HCT116 (cell line): ENCODE measurements at regions not wholly inside any gene's neighbourhood (a gene's known extent, or its start where the extent isn't known, plus 50 kb on each side); places are given as distances from the start of the nearest gene placed in this dataset.

Experiments used
- ATAC-seq: fragments of 200-7000 bp; cut with Tn5 transposase; 2 replicates; pipeline ENCODE4 v1.9.1; 2020; ENCODE audit warnings: mild to moderate bottlenecking, moderate library complexity
- BruUV-seq: library from RNA; stranded (reverse); fragments of 400-500 nt; replicated peaks from 2 replicates; lab custom pipeline; 2021; lab: Mats Ljungman, UMichigan
- CTCF ChIA-PET: fragments of 300-600 bp; sonication (Branson Sonifier 250); formaldehyde crosslinking; loops from one replicate; lab custom pipeline; 2021; ENCODE audit warnings: antibody characterized with exemption; lab: Charles Lee
- POLR2A ChIA-PET: fragments of 300-600, 350-600 bp; sonication (Branson Sonifier 250); formaldehyde crosslinking; loops from one replicate; lab custom pipeline; 2021; ENCODE audit warnings: antibody characterized with exemption; lab: Charles Lee
- RAD21 ChIA-PET, 2 experiments: fragments of 300-600 bp; sonication (Branson Sonifier 250); formaldehyde crosslinking; loops; one replicate each; lab custom pipeline; 2023; ENCODE audit warnings: low total read pairs in 2 of 2; ENCODE audit not compliant: uncharacterized antibody in 2 of 2, unreplicated experiment in 2 of 2, low non-redundant PET in 1 of 2; lab: Charles Lee
- DNase-seq: peaks from one replicate; pipeline ENCODE4 v3.0.0-alpha.2; 2010; ENCODE audit warnings: low read depth, low spot score
- H2AFZ ChIP-seq: fragments of 200-600 bp; shearing (Covaris generic), sonication (generic); 2 replicates; pipeline ENCODE4 v1.6.1; 2017; ENCODE audit warnings: low read depth, mixed run types, mixed read lengths, antibody characterized with exemption, low read length; ENCODE audit not compliant: poor library complexity, severe bottlenecking
- H3K27ac ChIP-seq: 2 replicates; pipeline ENCODE4 v1.5.1; 2012; ENCODE audit warnings: low read depth, low read length
- H3K27me3 ChIP-seq: fragments of 200-600 bp; sonication (generic); 2 replicates; pipeline ENCODE4 v1.6.1; 2016; ENCODE audit warnings: mixed run types, low read length, mixed read lengths; ENCODE audit not compliant: insufficient read depth
- H3K36me3 ChIP-seq, 2 experiments: fragments of 200-500 bp in 1 of 2; fragments of 200-600 bp in 1 of 2; sonication (Bioruptor generic) in 1 of 2; sonication (generic) in 1 of 2; 2 replicates each; pipeline versions ENCODE4 v1.5.1 to v1.6.1; 2014 to 2016; ENCODE audit warnings: low read length in 2 of 2, inconsistent platforms in 1 of 2, mixed read lengths in 1 of 2, mixed run types in 1 of 2; ENCODE audit not compliant: insufficient read depth in 2 of 2, control insufficient read depth in 1 of 2
- H3K4me1 ChIP-seq, 2 experiments: fragments of 200-600 bp in 1 of 2; sonication (generic) in 1 of 2; 2 replicates each; pipeline versions ENCODE4 v1.5.1 to v1.6.1; 2012 to 2017; ENCODE audit warnings: low read length in 2 of 2, inconsistent platforms in 1 of 2, mild to moderate bottlenecking in 1 of 2, mixed read lengths in 1 of 2, mixed run types in 1 of 2, moderate library complexity in 1 of 2; ENCODE audit not compliant: insufficient read depth in 2 of 2, control insufficient read depth in 1 of 2
- H3K4me2 ChIP-seq: fragments of 200-600 bp; sonication (generic); 2 replicates; pipeline ENCODE4 v1.6.1; 2017; ENCODE audit warnings: mixed run types, low read length, mixed read lengths
- H3K4me3 ChIP-seq, 2 experiments: fragments of 200-600 bp in 1 of 2; sonication (generic) in 1 of 2; replicated peaks in 1 of 2; 2 replicates each; pipeline ENCODE4 v1.5.1; 2011 to 2016; ENCODE audit warnings: low read length in 2 of 2, control low read depth in 1 of 2, low read depth in 1 of 2, mild to moderate bottlenecking in 1 of 2, mixed read lengths in 1 of 2, mixed run types in 1 of 2
- H3K79me2 ChIP-seq: fragments of 200-600 bp; sonication (generic); 2 replicates; pipeline ENCODE4 v1.6.1; 2017; ENCODE audit warnings: mild to moderate bottlenecking, mixed run types, low read length, moderate library complexity, mixed read lengths; ENCODE audit not compliant: insufficient read depth
- H3K9ac ChIP-seq: fragments of 200-600 bp; sonication (generic); 2 replicates; pipeline ENCODE4 v1.6.1; 2016; ENCODE audit warnings: low read length, mixed read lengths
- H3K9me2 ChIP-seq: fragments of 200-600 bp; sonication (generic), shearing (Covaris generic); 2 replicates; pipeline ENCODE4 v1.6.1; 2017; ENCODE audit warnings: mixed run types, mild to moderate bottlenecking, moderate library complexity; ENCODE audit not compliant: insufficient read depth
- H3K9me3 ChIP-seq, 2 experiments: fragments of 200-500 bp in 1 of 2; fragments of 200-600 bp in 1 of 2; sonication (Bioruptor generic) in 1 of 2; sonication (generic) in 1 of 2; 2 replicates each; pipeline ENCODE4 v1.6.1; 2014 to 2017; ENCODE audit warnings: low read length in 2 of 2, mixed read lengths in 2 of 2, inconsistent platforms in 1 of 2, low read depth in 1 of 2, mild to moderate bottlenecking in 1 of 2, mixed run types in 1 of 2, moderate library complexity in 1 of 2; ENCODE audit not compliant: control insufficient read depth in 1 of 2, insufficient read depth in 1 of 2
- H4K20me1 ChIP-seq: fragments of 200-600 bp; sonication (generic), shearing (Covaris generic); 2 replicates; pipeline ENCODE4 v1.6.1; 2017; ENCODE audit warnings: mixed run types, mild to moderate bottlenecking, moderate library complexity; ENCODE audit not compliant: insufficient read depth
- ATF3 ChIP-seq: IDR thresholded peaks from 2 replicates; pipeline ENCODE4 v1.6.1; 2012
- CEBPB ChIP-seq: IDR thresholded peaks from 2 replicates; pipeline ENCODE4 v1.6.1; 2012; ENCODE audit warnings: low read depth
- EGR1 ChIP-seq: IDR thresholded peaks from 2 replicates; pipeline ENCODE4 v1.6.1; 2012; ENCODE audit warnings: low read depth
- EZH2 ChIP-seq: fragments of 200-600 bp; sonication (generic); IDR thresholded peaks from 2 replicates; pipeline ENCODE4 v1.6.1; 2017; ENCODE audit warnings: antibody characterized with exemption, mixed run types
- FOSL1 ChIP-seq: IDR thresholded peaks from 2 replicates; pipeline ENCODE4 v1.6.1; 2012; ENCODE audit warnings: low read depth
- JUND ChIP-seq: IDR thresholded peaks from 2 replicates; pipeline ENCODE4 v1.6.1; 2012
- POLR2A ChIP-seq: IDR thresholded peaks from 2 replicates; pipeline ENCODE4 v1.7.0; 2011; ENCODE audit warnings: borderline replicate concordance; ENCODE audit not compliant: insufficient read depth, insufficient read length; ENCODE audit errors: extremely low read depth
- POLR2AphosphoS5 ChIP-seq: IDR thresholded peaks from 2 replicates; pipeline ENCODE4 v1.6.1; 2011; ENCODE audit warnings: mild to moderate bottlenecking, low read depth, low read length, moderate library complexity
- SIN3A ChIP-seq: IDR thresholded peaks from 2 replicates; pipeline ENCODE4 v1.6.1; 2012; ENCODE audit warnings: low read depth
- SP1 ChIP-seq: IDR thresholded peaks from 2 replicates; pipeline ENCODE4 v1.6.1; 2012; ENCODE audit warnings: low read depth
- TCF7L2 ChIP-seq: IDR thresholded peaks from 2 replicates; pipeline ENCODE4 v1.7.0; 2011; ENCODE audit warnings: borderline replicate concordance, inconsistent platforms; ENCODE audit not compliant: insufficient read depth, insufficient read length; ENCODE audit errors: extremely low read depth
- YY1 ChIP-seq: IDR thresholded peaks from 2 replicates; pipeline ENCODE4 v1.6.1; 2011; ENCODE audit warnings: low read length, low read depth, moderate library complexity, mild to moderate bottlenecking; ENCODE audit not compliant: insufficient replicate concordance; ENCODE audit errors: extremely low read depth
- ZNF274 ChIP-seq: fragments of 200-500 bp; sonication (Bioruptor generic); IDR thresholded peaks from 2 replicates; pipeline ENCODE4 v1.6.1; 2014; ENCODE audit warnings: mild to moderate bottlenecking, low read depth, low read length, inconsistent platforms
- intact Hi-C: fragments of 100-400 bp; cut with micrococcal nuclease; formaldehyde crosslinking; loops from 2 replicates; pipeline ENCODE4 v1.10.0; 2022
- TF ChIP-seq, protein P1 (sequence below), 3 experiments: fragments of 200-600 bp in 1 of 3; sonication (generic) in 1 of 3; IDR thresholded peaks in 2 of 3; conservative IDR thresholded peaks in 1 of 3; 2 replicates each; pipeline ENCODE4 v1.5.1; 2012 to 2017; ENCODE audit warnings: low read depth in 2 of 3, low read length in 2 of 3, antibody characterized with exemption in 1 of 3, borderline replicate concordance in 1 of 3, control low read depth in 1 of 3, mild to moderate bottlenecking in 1 of 3, mixed read lengths in 1 of 3, mixed run types in 1 of 3, moderate library complexity in 1 of 3; ENCODE audit not compliant: insufficient read depth in 1 of 3

- Histone ChIP-seq H3K27ac (no peak overlapping the region), H3K9ac (no peak overlapping the region), H4K20me1 (no peaks in the 10 kb centered on the region), H3K79me2 (no peaks in the 10 kb centered on the region), H3K27me3 (no peaks in the 10 kb centered on the region), H3K9me2 (0 out of 2 replicates have a peak, but pooled peaks cover 3% of the 10 kb centered on the region), H3K4me1 (peaks cover 0 to 9% of the 10 kb centered on the region in 2 experiments; a peak in 2 of 4 replicates), H2AFZ (no peak overlapping the region), H3K9me3 (no peaks in the 10 kb centered on the region), H3K36me3 (no peaks in the 10 kb centered on the region), H3K4me2 (no peak overlapping the region), H3K4me3 (no peak overlapping the region)
- intact Hi-C loops: no loop called here
- ChIA-PET RAD21 (no interaction called here), CTCF (no interaction called here), POLR2A (no interaction called here)
- DNase-seq (no peak), ATAC-seq (no peak)
- TF ChIP-seq, protein P1, sequence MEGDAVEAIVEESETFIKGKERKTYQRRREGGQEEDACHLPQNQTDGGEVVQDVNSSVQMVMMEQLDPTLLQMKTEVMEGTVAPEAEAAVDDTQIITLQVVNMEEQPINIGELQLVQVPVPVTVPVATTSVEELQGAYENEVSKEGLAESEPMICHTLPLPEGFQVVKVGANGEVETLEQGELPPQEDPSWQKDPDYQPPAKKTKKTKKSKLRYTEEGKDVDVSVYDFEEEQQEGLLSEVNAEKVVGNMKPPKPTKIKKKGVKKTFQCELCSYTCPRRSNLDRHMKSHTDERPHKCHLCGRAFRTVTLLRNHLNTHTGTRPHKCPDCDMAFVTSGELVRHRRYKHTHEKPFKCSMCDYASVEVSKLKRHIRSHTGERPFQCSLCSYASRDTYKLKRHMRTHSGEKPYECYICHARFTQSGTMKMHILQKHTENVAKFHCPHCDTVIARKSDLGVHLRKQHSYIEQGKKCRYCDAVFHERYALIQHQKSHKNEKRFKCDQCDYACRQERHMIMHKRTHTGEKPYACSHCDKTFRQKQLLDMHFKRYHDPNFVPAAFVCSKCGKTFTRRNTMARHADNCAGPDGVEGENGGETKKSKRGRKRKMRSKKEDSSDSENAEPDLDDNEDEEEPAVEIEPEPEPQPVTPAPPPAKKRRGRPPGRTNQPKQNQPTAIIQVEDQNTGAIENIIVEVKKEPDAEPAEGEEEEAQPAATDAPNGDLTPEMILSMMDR (IDR thresholded peaks at IDR 0.05 in 2 of 3, conservative IDR thresholded peaks at IDR 0.05 in 1 of 3; ENCODE audit: borderline replicate concordance in 1 of 3, insufficient read depth in 1 of 3, low read depth in 2 of 3, low read length in 2 of 3): no peak
- TF ChIP-seq POLR2A (no peak), CEBPB (no peak), EGR1 (no peak), FOSL1 (no peak), ZNF274 (no peak), JUND (no peak), POLR2AphosphoS5 (no peak), SIN3A (no peak), SP1 (no peak), TCF7L2 (no peak), YY1 (no peak), EZH2 (no peak), ATF3 (no peak)
- BruUV-seq: no TSS peak
These were observed 177.4 kb upstream of the IL15 start for GRCh38 chr4:141459020-141459419.
